NCI-H146 (cell line): ENCODE measurements at regions not wholly inside any gene's neighbourhood (a gene's known extent, or its start where the extent isn't known, plus 50 kb on each side); places are given as distances from the start of the nearest gene placed in this dataset.

Experiments
- DNase-seq: peaks from one replicate; lab custom pipeline; 2025; lab: John Stamatoyannopoulos, UW

GRCh38 chr16:48942996-48943395 is 333.0 kb upstream of the N4BP1 start:
- DNase-seq, result no peak

GRCh38 chr16:48936811-48937210 is 326.8 kb upstream of the N4BP1 start:
- DNase-seq, result no peak

DNA sequence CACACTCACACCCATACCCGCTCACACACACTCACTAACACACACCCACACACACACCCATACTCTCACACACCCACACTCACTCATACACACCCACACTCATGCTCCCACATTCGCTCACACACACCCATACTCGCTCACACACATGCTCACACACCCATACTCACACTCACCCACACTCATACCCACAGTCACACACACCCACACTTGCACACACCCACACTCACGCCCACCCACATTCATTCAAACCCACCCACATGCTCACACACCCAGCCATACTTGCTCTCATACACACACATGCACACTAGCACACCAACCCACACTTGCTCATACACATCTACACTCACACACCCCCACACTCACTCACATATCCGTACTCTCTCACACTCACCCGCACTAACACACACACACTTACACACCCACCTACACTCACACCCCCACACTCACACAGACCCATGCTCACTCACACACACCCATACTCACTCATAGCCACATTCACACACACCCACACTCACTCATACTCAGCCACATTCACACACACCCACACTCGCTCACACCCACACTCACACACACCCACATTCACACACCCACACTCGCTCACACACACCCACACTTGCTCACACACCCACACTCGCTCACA is 322.4 kb upstream of the N4BP1 start:
- no peak for DNase-seq

DNA sequence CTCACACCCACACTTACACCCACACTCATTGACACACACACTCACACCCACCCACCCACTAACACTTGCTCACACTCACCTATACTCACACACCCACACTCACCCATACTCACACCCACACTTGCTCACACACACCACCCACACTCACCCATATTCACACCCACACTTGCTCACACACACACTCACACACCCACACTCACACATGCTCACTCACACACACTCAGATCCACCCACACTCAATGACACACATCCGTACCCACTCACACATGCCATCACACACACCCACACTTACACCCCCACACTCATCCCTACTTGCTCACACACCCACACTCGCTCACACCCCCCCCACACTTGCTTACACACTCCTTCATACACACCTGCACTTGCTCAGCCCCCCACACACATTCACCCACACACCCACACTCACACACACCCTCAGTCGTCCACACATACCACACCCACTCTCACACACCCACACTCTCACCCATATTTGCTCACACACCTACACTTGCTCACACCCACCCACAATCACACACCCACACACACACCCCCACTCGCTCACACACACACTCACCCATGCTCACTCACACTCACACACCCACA is 321.1 kb upstream of the N4BP1 start:
- no peak for DNase-seq

- no peak for DNase-seq
Observed at GRCh38 chr16:48919791-48920190, 309.8 kb upstream of the N4BP1 start.

DNA sequence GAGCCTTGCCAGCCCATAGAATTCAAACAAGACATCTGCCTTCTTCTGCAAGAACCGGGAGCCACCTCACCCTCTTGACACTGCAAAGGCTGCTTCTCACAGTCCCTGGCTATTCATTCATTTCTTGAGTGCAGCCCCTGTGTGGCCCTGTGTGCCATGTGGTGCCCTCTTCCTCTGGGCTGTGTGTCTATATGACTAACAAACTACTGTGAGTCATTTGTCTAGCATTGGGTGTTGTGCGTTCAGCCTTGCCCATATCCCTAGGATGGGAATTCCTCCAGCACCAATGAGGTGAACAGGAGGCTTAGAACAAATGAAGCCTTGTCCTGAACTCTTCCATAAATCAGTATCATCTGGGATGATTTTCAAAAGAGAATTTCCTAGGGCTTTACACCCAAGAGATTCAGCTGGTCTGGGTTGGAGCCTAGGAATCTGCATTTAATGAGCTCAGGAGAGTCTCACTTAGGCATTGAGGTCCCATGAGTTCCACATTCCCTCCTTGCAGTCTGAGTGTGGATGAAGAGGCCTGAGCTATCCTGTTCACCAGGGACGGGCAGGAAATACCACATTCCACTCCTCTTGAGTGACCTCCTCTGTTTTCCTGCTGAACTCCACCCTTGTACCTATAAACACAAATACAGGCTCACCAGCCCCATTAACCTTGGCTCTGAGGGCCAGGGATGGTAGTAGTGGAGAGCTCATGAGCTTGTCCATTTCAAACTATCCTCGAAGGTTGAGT is 308.7 kb upstream of the N4BP1 start:
- no peak for DNase-seq

- DNase-seq, result no peak
Observed at GRCh38 chr16:48916566-48916965, 306.6 kb upstream of the N4BP1 start.

- no peak for DNase-seq
Observed at GRCh38 chr16:48914070-48914469, 304.1 kb upstream of the N4BP1 start.

DNA sequence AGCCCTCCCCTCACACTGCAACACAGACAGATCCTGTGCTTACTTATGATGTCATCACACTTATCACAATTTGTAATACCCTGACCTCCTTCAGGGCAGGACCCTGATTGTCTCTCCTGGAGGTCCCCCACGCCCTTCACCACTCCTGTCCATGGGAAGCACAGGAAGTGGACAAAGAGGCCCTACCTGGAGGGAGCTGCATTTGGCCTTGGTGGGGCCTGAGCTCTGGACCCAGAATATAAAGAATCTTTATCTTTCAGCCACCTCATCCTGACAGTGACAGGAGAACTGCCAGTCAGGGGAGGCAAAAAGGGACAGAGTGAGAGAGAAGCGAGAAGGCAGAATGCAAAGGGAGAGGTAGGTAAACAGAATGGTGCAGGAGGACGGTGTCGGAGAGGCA is 303.4 kb upstream of the N4BP1 start:
- no peak for DNase-seq

DNA sequence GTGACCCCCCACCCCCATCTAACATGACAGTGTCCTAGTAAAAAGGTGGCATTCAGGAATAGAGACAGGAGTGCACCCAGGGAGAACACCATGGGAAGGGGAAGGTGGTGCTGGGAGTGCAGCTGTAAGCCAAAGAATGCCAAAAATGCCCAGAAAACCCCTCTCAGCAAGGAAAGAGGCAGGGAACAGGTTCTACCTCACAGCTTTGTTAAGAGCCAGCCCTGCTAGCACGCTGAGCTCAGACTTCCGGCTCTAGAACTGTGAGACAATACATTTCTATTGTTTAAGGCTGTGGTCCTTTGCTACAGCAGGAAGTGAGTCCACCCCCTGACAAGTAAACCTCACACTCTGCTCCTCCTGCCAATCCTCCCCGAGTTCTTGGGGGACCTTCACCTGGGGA is 302.4 kb upstream of the N4BP1 start:
- no peak for DNase-seq

GRCh38 chr16:48911700-48912099 is 301.7 kb upstream of the N4BP1 start:
- DNase-seq, result no peak

DNA sequence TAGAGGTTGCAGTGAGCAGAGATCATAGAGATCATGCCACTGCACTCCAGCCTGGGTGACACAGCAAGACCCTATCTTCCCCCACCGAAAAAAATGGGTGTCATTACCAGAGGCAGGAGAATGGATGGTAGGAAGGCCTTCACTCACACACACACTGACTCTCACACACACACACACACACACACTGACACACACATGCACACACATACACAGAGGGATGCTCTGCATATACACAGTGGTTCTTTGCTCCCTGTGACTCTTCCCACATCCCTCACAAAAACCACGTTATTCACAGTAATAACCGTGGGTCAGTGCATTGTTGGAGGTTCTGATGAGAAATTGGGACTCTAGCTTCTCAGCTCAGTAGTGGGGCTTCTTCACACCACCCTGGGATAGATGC is 300.2 kb upstream of the N4BP1 start:
- no peak for DNase-seq

GRCh38 chr16:48909231-48909630 is 299.3 kb upstream of the N4BP1 start:
- no peak for DNase-seq

DNA sequence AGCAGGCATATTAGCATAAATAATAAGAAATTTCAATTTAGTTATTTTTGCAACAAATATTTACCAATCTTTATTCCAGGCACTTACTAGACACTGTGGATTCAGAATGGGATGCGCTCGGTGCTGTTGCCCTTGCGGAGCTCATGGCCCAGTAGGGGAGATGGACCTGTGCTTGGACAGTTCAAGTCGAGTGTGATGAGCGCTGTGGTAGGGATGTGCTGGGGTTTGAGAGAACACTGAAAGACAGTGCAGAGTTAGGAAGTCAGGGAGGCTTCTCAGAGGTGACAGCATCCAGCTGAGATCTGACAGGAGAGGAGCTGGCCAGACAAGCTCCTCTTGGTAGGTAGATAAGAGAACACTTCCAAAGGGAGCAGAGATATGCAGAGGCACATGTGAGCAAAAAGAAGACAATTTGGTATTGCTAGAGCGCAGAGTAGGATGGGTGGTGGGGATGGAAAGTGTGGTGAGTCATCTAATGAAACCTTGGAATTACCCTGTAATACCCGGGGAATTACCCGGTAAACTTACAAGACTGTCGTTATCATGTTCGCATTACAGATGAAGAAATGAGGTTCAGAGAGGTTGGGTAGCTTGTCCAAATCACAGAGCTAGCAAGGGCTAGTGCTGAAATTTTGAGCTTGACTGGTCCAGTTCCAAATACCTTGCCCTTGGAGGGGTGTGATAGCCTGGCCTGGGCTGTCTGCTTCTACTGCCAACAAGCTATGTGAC is 298.1 kb upstream of the N4BP1 start:
- no peak for DNase-seq

- no peak for DNase-seq
Observed at GRCh38 chr16:48905632-48906505, 295.9 kb upstream of the N4BP1 start.

GRCh38 chr16:48904333-48904732 is 294.4 kb upstream of the N4BP1 start:
- DNase-seq, result no peak

- no peak for DNase-seq
Observed at GRCh38 chr16:48903039-48903438, 293.1 kb upstream of the N4BP1 start.

DNA sequence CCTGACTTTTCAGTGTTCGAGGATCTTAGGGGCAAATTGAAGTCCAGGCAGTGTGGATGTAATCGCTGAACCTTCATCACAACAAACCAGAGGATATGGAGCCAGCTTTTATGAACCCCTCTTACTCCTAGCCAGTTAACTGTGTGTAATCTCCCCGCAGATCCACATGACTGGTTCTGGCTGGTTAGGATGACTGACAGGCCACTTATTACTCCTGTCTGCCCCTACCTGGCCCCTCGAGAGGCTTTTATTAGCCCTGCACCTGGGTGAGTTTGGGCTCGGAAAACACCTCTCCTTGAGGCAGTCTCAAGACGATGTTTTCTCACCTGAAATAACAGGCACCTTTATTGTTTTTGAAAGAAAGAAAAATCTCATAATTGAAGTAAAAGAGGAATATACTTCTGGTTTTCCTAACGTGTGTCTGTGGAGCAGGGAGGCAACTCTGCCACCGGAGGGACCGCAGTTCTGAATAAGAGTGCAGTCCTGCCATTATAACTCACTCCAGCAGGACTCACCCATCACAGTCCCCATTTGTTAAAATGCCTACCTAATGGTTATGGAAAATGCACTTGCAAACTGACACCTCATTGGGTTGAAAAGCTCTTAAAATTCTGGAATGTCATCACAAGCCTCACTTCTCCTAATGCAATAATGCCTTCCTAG is 291.9 kb upstream of the N4BP1 start:
- no peak for DNase-seq

GRCh38 chr16:48899500-48899899 is 289.5 kb upstream of the N4BP1 start:
- no peak for DNase-seq

DNA sequence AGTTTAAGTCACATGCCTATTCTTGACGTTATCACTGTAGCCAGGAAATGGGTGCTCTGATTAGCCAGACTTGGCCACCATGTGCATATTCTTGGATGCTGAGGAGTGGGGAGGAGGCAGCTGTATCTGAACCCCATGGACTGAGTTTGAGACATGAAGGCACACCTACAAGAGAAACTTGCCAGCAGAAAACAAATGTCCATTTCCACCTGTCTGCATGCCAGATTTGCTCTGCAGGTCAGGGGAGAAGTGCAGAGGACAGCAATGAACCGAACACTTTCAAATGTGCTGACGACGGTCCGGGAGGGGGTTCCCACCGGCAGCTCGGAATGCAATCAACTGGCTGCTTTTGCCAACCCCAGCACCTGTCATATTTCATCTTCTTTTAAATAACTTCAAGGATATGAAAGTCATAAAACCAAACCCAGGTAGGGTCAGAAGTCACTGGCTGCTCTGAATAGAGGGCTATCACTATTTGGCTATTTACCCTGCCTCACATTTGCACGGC is 287.8 kb upstream of the N4BP1 start:
- no peak for DNase-seq

GRCh38 chr16:48895142-48895541 is 285.2 kb upstream of the N4BP1 start:
- no peak for DNase-seq
